ENCODE measurements at regions not wholly inside any gene's neighbourhood (a gene's known extent, or its start where the extent isn't known, plus 50 kb on each side); places are given as distances from the start of the nearest gene placed in this dataset.

GRCh38 chr22:47564651-47565434, 802.4 kb downstream of the TBC1D22A start:
- Histone ChIP-seq H3K36me3 (ENCODE audit: control insufficient read depth in 1 of 2, insufficient read depth in 2 of 2, low read length in 2 of 2) (no peaks in the 10 kb centered on the region), H3K9me2 (ENCODE audit: insufficient read depth) (no peaks in the 10 kb centered on the region), H3K27ac (ENCODE audit: low read depth, low read length) (no peak overlapping the region), H3K9ac (ENCODE audit: low read length) (no peak overlapping the region), H3K27me3 (ENCODE audit: insufficient read depth, low read length) (no peaks in the 10 kb centered on the region), H3K4me2 (ENCODE audit: low read length) (no peak overlapping the region), H3K4me1 (ENCODE audit: control insufficient read depth in 1 of 2, insufficient read depth in 2 of 2, low read length in 2 of 2) (no peaks in the 10 kb centered on the region), H3K4me3 (replicated peaks in 1 of 2; ENCODE audit: low read depth in 1 of 2, low read length in 2 of 2) (no peak overlapping the region), H3K9me3 (ENCODE audit: control insufficient read depth in 1 of 2, insufficient read depth in 1 of 2, low read depth in 1 of 2, low read length in 2 of 2) (no peaks in the 10 kb centered on the region), H4K20me1 (ENCODE audit: insufficient read depth) (no peaks in the 10 kb centered on the region), H3K79me2 (ENCODE audit: insufficient read depth, low read length) (no peaks in the 10 kb centered on the region), H2AFZ (ENCODE audit: low read depth, low read length, poor library complexity, severe bottlenecking) (no peak overlapping the region)
- DNase-seq (ENCODE audit: low read depth, low spot score) = no peak
- intact Hi-C loops (cut with micrococcal nuclease) = no loop called here
- CTCF ChIA-PET = no interaction called here
- TF ChIP-seq ELF1 (IDR thresholded peaks at IDR 0.05; ENCODE audit: borderline replicate concordance, low read depth) = no peak
- TF ChIP-seq TCF7L2 (IDR thresholded peaks at IDR 0.05; ENCODE audit: borderline replicate concordance, extremely low read depth, insufficient read depth, insufficient read length) = no peak
- TF ChIP-seq RAD21 (IDR thresholded peaks at IDR 0.05; ENCODE audit: low read depth) = no peak
- TF ChIP-seq MAX (IDR thresholded peaks at IDR 0.05) = no peak
- no peak for TF ChIP-seq EZH2phosphoT487 (IDR thresholded peaks at IDR 0.05; ENCODE audit: borderline replicate concordance)
- no peak for TF ChIP-seq CEBPB (IDR thresholded peaks at IDR 0.05; ENCODE audit: low read depth)
- TF ChIP-seq EGR1 (IDR thresholded peaks at IDR 0.05; ENCODE audit: low read depth) = no peak
- no peak for TF ChIP-seq ZNF274 (IDR thresholded peaks at IDR 0.05; ENCODE audit: low read depth, low read length)
- no peak for TF ChIP-seq CBX3 (IDR thresholded peaks at IDR 0.05; ENCODE audit: low read depth)
- no peak for TF ChIP-seq REST (IDR thresholded peaks at IDR 0.05; ENCODE audit: low read depth)
- TF ChIP-seq POLR2A (IDR thresholded peaks at IDR 0.05; ENCODE audit: borderline replicate concordance, extremely low read depth, insufficient read depth, insufficient read length) = no peak
- no peak for TF ChIP-seq SP1 (IDR thresholded peaks at IDR 0.05; ENCODE audit: low read depth)
- no peak for TF ChIP-seq ZBTB33 (IDR thresholded peaks at IDR 0.05; ENCODE audit: extremely low read depth, insufficient replicate concordance, low read length)
- RAD21 ChIA-PET (ENCODE audit: low non-redundant PET in 1 of 2, low total read pairs in 2 of 2, uncharacterized antibody in 2 of 2, unreplicated experiment in 2 of 2) = no interaction called here
- POLR2A ChIA-PET = no interaction called here
- ATAC-seq = no peak
- BruUV-seq (replicated peaks) = no TSS peak
